ENCODE measurements at regions not wholly inside any gene's neighbourhood (a gene's known extent, or its start where the extent isn't known, plus 50 kb on each side); places are given as distances from the start of the nearest gene placed in this dataset.
A peak's percentile ranks its signal among the peaks of the same experiment; 100 is the strongest.

- H3K4me3 ChIP-seq (ENCODE audit: low read depth, low read length), result no peak overlapping the region
- TF ChIP-seq, protein P1, sequence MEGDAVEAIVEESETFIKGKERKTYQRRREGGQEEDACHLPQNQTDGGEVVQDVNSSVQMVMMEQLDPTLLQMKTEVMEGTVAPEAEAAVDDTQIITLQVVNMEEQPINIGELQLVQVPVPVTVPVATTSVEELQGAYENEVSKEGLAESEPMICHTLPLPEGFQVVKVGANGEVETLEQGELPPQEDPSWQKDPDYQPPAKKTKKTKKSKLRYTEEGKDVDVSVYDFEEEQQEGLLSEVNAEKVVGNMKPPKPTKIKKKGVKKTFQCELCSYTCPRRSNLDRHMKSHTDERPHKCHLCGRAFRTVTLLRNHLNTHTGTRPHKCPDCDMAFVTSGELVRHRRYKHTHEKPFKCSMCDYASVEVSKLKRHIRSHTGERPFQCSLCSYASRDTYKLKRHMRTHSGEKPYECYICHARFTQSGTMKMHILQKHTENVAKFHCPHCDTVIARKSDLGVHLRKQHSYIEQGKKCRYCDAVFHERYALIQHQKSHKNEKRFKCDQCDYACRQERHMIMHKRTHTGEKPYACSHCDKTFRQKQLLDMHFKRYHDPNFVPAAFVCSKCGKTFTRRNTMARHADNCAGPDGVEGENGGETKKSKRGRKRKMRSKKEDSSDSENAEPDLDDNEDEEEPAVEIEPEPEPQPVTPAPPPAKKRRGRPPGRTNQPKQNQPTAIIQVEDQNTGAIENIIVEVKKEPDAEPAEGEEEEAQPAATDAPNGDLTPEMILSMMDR (conservative IDR thresholded peaks at IDR 0.05; ENCODE audit: low read depth, low read length), result no peak
- DNase-seq (ENCODE audit: low read depth), result no peak
Observed at GRCh38 chr10:24149640-24150039, 59.3 kb upstream of the KIAA1217 start.

- TF ChIP-seq, protein P1 (conservative IDR thresholded peaks at IDR 0.05; ENCODE audit: low read depth, low read length), result no peak
- H3K4me3 ChIP-seq (ENCODE audit: low read depth, low read length), result no peak overlapping the region
- DNase-seq (ENCODE audit: low read depth), result no peak
Observed at GRCh38 chr10:24150853-24151252, 58.1 kb upstream of the KIAA1217 start.

- TF ChIP-seq, protein P1 (conservative IDR thresholded peaks at IDR 0.05; ENCODE audit: low read depth, low read length), result no peak
- H3K4me3 ChIP-seq (ENCODE audit: low read depth, low read length), result no peak overlapping the region
- DNase-seq (ENCODE audit: low read depth), result no peak
Observed at GRCh38 chr10:24152270-24152669, 56.7 kb upstream of the KIAA1217 start.

DNA sequence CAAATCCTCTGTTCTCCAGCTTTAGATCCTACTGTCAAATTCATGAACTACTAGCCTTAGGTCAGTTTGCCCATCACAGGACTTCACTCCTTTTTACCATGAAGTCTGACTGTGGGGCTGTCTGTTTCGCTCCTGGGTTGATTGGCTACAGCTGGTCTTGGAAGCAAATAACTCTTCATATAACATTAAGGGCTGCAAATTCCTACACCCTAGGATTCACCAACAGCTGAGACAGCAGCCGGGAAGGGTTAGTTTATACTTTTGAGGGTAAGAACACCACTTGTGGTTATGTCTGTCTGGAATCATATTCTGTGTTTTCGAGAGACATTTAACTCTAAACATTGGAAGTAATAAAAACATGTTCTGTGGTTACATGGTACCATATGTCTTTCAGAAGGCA is 55.9 kb upstream of the KIAA1217 start:
- TF ChIP-seq, protein P1 (conservative IDR thresholded peaks at IDR 0.05; ENCODE audit: low read depth, low read length), result no peak
- no peak overlapping the region for H3K4me3 ChIP-seq (ENCODE audit: low read depth, low read length)
- peak; percentile 12 for DNase-seq (ENCODE audit: low read depth)

- H3K4me3 ChIP-seq (ENCODE audit: low read depth, low read length), result no peak overlapping the region
- no peak for DNase-seq (ENCODE audit: low read depth)
- TF ChIP-seq, protein P1 (conservative IDR thresholded peaks at IDR 0.05; ENCODE audit: low read depth, low read length), result no peak
Observed at GRCh38 chr10:24153537-24153936, 55.4 kb upstream of the KIAA1217 start.

DNA sequence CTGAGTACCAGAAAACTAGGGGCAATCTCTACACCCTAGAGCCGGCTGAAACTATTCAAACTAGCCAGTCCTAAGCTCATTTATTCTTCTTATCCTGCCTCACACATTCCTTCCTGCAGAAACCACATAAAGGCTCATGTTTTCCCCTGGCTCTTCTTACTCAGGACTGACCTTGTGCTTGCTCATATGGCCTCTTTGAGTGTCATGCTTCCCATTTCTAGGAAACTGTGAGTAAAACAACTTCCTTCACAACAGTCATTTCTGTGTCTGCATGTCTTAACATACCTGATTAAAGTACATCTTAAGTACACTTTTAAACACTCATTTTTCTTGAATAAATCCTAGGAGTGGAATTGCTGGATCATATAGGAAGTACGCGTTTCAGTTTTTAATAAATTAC is 52.3 kb upstream of the KIAA1217 start:
- H3K4me3 ChIP-seq (ENCODE audit: low read depth, low read length), result no peak overlapping the region
- DNase-seq (ENCODE audit: low read depth), result peak; percentile 15
- TF ChIP-seq, protein P1 (conservative IDR thresholded peaks at IDR 0.05; ENCODE audit: low read depth, low read length), result no peak

DNA sequence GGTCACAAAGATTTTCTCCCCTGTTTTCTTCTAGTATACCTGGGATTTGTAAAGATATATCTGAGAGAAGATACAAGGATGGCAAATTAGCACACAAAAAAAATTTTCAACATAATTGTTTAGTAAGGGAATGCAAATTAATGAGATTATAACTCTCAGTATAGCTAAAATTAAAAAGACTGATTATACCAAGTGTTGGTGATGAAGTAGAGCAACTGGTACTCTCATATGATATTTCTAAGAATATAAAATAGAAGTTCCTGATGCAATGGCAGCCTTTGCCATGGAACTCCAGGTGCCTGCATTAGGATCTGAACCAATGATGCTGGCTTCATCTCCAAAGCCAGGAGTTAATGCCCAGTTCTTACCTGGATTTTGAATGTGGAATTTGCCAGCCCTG is 51.4 kb upstream of the KIAA1217 start:
- TF ChIP-seq, protein P1 (conservative IDR thresholded peaks at IDR 0.05; ENCODE audit: low read depth, low read length), result no peak
- H3K4me3 ChIP-seq (ENCODE audit: low read depth, low read length), result no peak overlapping the region
- DNase-seq (ENCODE audit: low read depth), result no peak

All from choroid plexus epithelial cell (primary cell).